GF-D8 (cell line): ENCODE measurements at regions not wholly inside any gene's neighbourhood (a gene's known extent, or its start where the extent isn't known, plus 50 kb on each side); places are given as distances from the start of the nearest gene placed in this dataset.
"Not testable (repeated sequence)": the region's sequence is repeated elsewhere in the genome, so short reads cannot be mapped to it uniquely, and the experiment has no call there.

Experiments used
- DNase-seq: peaks from one replicate; lab custom pipeline; 2025; lab: John Stamatoyannopoulos, UW

DNA sequence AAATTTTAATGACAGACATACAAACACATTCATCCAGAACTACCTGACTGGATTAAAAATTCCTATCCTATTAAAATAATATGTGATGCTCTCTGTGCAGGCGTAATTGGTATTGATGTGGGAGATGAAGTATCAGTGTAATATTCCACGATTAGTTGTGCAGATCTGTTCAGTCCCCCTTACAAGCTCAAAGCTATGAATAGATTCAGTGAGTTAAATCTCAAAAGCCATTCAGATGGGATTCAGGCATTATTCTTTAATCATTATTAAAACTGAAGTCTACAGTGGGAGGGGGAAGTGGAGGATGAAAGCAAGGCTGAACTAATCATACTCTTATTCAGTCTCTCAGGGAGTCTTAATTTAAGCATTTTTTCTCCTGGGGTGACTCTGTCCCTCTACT lies 855.8 kb downstream of the EFNA5 start:
- DNase-seq, result no peak

DNA sequence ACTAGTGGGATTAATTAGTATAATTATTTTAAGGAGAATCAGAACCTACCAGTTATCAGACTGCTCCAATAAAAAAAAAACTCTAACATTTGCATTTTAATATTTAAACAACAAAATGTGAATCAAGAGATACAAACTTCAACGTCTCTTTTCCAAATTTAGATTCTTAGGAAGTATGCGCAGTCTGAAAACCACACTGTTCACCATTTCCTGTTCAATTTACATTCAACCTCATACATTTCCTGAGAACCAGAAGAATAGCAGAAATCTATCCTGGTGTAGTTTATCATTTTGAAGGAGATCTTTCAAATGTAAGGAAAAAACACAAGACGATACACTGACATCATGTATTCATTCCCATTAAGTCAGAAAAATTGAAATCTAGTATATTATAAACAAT lies 869.2 kb downstream of the EFNA5 start:
- DNase-seq, result no peak

DNA sequence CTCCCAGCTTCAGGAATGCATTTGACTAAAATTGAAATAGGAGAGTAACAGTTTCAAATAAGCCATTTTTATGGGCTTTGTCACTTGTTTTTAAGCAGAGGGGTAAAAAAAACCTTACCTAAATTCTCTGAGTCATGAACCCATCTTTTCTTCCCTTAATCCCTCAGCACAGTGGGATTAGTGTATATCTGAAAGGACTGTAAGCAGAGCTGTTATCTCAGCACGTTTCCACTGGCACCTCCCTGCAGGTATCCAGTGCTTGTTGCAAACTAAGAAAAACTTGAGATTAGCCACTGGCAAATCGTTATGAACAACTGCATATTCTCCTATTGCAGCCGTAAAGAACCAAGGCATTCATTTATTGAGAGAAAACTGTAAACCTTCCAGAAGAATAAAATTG lies 872.7 kb downstream of the EFNA5 start:
- DNase-seq, result no peak

DNA sequence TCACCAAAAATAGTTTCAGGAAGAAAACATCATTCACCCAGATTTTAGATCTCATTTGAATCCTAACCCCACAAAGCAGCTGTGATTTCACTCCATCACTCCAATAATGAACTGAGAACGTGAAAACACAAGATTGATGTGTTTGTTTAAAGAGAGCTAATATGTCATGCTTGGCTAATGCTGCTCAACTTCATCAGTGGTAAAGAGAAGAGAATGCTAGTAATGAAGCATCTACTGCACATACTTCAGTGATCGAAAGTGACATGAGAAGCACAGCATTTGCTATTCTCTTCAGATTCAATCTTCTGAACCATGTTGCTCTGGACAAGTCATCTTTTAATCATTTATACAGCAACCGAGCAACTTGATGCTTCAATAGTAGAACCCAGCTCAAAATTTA lies 874.7 kb downstream of the EFNA5 start:
- DNase-seq, result no peak

DNA sequence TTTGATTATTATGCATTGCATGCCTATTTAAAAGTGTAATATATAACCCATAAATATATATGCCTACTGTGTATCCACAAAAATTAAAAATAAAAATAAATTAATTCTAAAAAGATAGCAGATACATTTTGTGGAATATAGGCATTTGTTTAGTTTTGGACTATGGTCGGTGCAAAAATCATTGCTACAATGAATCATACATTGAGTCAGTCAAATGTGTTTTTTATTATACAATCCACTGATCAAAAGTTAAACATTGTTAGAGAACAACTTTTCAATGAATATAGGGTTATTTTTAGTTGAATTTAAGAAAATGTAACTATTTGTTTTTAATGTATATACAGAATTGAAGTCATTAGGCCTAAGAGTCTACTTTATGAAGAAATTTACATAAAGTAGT lies 885.9 kb downstream of the EFNA5 start:
- no peak for DNase-seq

DNA sequence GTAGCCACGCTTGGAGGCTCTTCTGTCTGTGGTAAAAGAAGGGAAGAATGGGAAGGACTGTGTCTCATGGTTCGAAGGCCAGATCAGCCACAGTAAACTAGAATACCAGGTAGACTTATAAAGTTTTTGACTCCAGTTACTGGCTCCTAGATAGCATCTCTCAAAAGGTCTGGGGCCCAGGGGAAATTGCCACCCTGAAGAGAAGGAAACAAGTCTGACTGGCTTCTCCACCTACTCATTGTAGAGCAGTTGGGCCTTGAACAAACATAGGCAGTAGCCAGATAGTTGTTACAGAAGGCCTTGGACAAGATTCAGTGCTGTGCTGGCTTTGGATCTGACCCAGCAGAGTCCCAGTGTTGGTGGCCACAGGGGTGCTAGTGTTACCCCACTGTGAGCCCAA lies 890.4 kb downstream of the EFNA5 start:
- no peak for DNase-seq

DNA sequence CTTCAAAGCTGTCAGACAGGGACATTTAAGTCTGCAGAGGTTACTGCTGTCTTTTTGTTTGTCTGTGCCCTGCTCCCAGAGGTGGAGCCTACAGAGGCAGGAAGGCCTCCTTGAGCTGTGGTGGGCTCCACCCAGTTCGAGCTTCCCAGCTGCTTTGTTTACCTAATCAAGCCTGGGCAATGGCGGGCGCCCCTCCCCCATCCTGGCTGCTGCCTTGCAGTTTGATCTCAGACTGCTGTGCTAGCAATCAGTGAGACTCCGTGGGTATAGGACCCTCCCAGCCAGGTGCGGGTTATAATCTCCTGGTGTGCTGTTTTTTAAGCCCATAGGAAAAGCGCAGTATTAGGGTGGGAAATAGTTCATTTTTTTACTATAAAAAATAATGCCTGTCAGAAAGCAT lies 894.2 kb downstream of the EFNA5 start:
- not testable (repeated sequence) for DNase-seq

DNA sequence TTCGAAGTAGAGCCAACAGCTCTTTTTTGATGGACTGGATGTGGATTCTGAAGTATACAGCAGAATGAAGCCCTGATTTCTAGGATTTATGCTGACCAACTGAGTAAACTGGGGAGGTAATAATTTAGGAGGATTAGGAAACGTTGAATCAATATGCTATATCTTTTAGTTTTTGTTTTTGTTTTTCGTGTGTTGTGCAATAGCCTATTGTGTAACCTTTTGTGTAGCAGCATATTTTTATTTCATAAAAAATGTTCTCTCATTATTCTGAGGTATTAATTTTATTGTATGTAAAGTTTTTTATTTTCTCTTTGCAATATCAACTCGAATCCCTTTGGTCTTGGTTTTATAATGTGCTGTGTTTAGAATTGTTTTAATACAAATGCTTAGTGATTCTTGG lies 902.3 kb downstream of the EFNA5 start:
- DNase-seq, result no peak

DNA sequence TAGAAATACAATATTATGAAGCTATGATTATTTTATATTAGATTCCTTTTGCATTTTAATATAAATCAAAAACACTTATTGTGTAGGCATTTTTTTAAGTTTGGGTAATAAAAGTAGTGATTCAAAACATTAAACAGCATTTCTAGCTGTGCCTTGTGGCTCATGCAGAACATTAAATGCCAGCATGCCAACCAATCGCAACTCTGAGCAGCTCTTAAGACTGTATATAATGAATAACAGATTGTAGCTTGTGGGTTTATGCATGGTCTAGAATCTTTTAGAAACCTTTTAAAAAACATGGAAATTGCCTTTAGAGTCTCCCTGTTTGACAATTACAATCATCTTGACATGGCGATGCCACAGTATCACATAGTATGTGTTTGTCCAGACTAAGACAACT lies 903.8 kb downstream of the EFNA5 start:
- no peak for DNase-seq

DNA sequence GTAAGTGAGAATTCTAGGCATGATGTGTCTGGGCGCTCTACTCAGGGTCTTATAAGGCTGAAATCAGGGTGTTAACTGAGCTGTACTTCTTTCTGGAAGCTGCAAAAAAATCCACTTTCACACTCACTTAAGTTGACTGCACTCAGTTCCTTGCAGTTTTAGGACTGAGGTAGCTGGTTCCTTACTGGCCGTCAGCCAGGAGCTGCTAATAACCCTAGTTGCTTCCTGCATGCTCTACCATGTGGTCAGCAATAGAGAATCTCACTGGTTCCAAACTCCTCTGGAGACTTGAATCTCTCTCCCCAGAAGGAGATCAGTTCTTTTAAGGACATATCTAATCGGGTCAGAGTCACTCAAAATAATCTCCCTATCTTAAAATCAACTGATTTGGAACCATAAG lies 911.2 kb downstream of the EFNA5 start:
- DNase-seq, result no peak

DNA sequence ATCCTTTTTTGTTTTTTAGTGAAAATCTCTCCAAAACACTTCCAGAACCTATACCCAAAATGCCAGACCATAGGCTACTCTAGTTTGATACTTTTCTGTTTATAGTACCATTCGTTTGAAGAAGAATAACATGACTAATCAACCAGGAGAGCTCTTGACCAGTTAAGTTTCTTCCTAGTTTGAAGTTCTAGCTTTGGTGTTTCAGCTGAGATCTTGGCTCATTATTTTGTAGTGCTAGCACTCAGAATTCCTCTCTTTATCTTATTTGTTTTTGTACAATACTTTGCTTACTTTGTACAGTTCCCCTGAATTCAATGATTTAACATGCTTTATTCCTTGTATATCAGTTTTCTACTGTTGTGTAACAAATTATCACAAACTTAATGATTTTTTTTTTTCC lies 911.6 kb downstream of the EFNA5 start:
- DNase-seq, result no peak

DNA sequence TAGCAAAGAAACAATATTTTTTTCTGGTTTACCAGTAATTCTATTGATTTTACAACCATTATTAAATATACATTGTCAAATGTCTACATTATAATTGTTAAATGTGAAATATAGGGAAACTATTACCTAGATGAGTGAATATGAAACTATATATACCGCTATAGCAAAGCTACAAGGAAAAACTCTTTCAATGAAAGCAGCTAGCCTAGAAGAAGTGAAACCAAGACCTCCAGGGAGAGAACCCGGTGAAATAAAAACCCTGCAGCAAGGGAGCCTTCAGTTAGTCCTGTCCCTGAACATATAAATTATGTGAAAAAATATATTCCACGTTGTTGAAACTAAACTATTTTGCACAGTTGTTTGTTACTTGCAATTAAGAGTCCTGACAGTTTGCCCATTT lies 913.1 kb downstream of the EFNA5 start:
- no peak for DNase-seq

DNA sequence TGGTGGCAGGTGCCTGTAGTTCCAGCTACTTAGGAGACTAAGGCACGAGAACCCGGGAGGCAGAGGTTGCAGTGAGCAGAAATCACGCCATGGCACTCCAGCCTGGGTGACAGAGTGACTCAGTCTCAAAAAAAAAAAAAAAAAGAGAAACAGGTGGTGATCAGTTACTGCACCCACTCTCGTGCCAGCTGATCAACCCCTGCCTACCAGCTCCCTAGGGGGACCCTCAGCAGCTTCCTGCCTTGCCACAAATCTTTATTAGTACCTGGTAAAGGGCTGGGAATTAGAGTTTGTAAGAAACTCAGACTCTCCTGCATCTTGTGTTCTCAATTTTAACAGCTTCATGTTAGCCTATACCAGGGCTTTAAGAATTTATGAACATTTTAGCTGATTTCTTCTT lies 914.9 kb downstream of the EFNA5 start:
- DNase-seq, result no peak

DNA sequence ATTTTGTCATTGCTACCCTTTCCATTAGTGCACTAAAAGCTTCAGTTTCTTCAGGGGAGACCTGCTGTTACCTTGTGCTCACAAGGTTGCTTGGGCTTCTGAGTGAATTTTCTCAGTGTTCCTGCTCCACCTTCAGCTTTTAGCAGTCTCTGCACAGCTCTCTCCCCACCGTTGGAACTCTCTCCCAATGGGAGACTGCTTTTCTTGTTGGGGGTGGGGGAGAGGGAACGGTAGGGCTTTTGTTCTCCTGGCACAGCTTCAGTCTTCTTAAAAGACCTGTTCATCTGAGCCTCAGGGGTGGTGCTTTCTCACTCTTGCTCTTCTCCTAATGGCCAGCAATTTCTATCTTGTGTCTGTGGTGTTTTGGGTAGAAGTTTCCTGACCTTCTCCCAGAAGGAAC lies 915.7 kb downstream of the EFNA5 start:
- DNase-seq, result no peak

DNA sequence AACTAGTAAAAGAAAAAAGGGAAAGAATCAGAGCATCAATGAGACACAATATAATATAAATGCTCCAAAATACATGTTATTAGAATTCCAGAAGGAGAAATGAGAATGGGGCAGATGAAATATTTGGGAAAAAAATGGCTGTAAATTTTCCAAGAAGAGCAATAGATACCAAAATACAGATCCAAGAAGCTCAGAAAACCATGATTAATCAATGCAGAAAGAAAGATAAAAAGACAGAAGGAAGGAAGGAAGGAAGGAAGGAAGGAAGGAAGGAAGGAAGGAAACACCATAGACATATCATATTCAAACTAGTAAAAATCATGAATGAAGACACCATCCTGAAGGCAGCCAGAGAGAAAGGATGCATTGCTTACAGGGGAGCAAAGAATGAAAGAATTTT lies 920.9 kb downstream of the EFNA5 start:
- no peak for DNase-seq

DNA sequence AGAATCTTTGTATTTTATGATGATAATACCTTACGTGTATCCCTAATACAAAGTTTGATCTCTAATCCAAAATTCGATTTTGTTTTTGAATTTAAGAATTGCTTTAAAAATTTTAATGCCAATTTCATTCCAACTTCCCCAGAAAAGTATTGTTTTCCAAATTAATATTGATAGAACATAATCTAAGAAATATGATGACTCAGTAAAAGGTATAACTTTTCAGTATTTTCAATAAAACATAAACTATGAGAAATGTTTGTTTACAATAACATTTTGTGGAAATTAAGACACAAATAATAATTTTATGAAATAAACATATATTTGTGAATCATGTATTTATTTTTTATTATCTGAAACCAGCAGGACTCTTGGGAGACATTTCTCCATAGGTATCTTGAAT lies 931.6 kb downstream of the EFNA5 start:
- no peak for DNase-seq

DNA sequence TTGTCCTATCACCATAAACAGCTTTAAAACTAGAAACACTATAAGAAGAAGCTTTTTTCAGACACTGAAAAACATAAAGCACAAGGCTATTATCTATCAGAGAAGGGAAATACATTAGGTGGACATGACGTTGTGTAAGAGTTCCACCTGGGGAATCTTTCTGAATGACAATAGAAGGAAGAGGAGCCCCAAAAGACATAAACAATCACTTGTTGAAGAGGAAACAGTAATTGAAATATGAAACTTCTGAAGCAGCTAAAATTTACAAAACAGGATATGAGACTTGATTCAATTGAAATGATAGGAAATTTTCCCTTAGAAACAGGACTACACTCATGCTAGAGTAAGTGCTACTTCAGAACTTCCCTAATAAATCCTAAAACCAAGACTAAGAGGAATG lies 933.6 kb downstream of the EFNA5 start:
- no peak for DNase-seq

DNA sequence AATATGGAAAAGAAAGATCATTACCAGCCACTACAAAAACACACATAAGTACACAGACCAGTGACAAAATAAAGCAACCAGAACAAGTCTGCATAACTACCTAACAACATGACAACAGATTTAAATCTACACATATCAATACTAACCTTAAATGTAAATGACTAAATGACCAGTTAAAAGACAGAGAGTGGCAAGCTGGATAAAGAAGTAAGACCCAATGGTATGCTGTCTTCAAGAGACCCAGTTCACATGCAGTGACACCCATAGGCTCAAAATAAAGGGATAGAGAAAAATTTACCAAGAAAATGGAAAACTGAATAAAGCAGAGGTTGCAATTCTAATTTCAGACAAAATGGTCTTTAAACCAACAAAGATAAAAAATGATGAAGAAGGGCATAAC lies 938.1 kb downstream of the EFNA5 start:
- no peak for DNase-seq

DNA sequence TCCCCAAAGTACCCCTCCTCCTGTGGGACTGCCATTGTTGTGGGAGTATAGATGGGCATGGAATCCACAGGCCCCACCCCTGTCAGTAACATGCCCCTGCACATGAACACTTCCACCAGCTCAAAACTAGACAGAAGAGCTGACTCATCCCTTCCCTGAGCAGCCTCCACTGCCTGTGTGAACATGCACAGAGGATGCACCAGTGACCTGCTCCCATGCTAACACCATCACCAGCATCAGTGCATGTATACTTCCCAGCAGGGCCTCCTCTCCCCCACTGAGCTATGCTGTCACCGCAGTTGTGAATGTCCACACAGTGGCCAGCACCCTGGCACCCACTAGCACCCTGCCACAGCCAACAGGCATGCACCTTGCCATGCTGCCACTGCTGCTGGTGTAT lies 939.8 kb downstream of the EFNA5 start:
- DNase-seq, result no peak

DNA sequence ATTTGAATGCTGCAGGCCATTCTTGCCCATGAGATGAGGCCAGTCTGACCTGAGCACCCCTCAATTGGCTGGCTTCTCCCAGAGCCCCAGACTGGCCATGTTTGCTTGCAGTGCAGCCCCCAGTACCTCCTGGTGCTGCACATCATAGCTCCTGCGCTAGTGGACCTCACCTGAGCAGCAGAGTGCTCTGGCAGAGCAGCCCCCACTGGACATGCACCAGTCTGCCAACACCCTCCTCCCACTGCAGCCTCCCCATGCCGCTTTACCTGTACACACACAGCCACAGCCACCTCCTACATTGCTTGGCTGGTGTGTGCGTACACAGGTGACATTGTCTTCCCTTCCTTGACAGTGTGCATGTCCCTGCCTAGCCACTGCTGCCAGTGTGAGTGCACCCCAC lies 940.2 kb downstream of the EFNA5 start:
- DNase-seq, result no peak

DNA sequence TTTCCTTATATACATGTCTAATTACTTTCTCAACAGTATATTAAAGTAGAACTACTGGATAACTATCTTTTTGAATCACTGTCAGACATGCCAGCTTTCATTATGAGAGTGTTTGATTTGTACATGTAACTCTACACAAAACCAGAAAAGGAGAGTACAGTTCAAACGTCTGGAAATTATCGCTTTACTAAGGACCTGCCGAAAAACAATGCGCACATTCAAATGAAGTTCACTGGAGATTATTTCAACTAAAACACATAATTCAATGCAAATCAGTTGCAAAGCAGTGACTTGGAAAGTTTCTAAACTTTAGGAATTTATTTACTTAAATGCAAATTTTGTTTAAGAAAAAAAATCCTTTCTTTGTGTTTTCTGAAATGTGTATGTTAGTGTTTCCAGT lies 942.5 kb downstream of the EFNA5 start:
- no peak for DNase-seq

DNA sequence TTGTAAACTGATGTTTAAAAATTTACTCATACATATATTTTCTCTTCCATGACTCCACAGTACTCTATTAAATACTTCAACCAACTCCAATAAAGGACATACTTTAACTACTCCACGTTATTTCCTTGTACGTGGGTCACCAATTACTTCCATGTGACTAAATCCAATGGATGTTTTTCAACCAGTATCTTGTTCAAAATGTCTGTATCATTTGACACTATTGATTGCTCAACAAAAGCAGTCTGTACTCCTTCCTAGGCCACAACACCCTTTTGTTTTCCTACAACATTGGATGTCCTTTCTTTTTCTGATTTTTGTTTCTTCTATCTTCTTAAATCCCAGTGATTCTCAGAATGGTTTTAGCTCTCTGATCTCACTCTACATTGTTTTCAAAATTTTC lies 943.7 kb downstream of the EFNA5 start:
- DNase-seq, result no peak

DNA sequence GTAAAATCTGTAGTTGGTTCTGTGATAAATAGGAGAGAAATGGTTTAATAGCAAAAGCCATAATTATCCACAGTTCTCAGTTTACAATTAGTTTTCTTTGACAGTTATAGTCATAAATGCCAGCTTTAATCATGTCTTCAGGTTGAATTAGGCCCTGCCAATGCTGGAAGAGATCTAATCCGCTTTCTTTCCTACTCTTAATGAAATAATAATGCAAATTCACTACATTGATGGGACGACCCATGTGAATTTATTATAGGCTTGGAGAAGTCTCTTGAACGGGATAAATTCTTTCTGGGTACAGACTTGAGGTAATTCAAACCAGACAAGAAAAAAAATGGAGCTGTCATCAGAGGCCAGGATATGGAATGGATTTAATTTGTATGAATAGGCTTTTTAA lies 950.4 kb downstream of the EFNA5 start:
- no peak for DNase-seq

DNA sequence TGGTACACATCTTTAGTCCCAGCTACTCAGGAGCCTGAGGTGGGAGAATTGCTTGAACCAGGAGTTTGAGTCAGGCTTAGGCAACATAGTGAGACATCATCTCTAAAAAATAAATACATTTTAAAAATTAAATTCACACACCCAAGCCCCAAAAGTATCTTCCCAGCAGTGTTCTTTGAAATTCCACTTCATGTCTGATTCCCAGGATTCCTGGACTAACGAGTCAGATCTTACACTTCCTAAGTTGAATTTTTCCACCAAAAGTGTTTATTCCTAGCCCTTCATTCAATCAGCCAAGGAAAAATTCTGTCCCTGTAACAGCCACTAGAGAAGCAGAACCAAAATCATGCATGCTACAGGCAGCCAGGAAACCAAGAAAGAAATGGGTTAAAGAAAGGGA lies 970.9 kb downstream of the EFNA5 start:
- no peak for DNase-seq

DNA sequence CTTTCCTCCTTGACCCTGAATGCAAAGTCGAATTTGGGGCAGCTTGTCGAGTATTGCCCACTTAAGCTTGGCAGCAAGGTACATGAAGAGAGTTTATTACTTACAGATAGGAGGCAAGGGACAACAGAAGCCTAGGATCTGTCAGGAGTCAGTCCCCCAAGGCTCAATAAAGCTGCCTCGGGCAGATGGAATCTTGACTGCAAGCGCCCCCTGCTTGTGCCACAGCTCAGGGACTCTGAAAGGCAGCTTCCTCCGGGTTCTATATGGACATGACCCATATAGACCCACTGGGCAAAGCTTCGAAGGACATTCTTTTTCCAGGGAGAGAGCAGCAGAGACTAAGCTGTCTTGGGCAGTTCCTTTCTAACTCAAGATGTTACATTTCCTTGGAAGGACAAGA lies 971.5 kb downstream of the EFNA5 start:
- no peak for DNase-seq
